Upper lobe of right lung (tissue), 1 donor: ENCODE measurements at regions not wholly inside any gene's neighbourhood (a gene's known extent, or its start where the extent isn't known, plus 50 kb on each side); places are given as distances from the start of the nearest gene placed in this dataset.

Source experiments
- ATAC-seq: fragments of 200-7000 bp; cut with Tn5 transposase; one replicate; pipeline ENCODE4 v1.9.1; 2020; ENCODE audit warnings: mild to moderate bottlenecking, moderate library complexity
- DNase-seq: peaks from one replicate; pipeline ENCODE4 v3.0.0-alpha.2; 2020
- H3K27ac ChIP-seq: fragments of 200-600 bp; one replicate; pipeline ENCODE4 v1.8.0; 2022
- H3K27me3 ChIP-seq: fragments of 200-600 bp; one replicate; pipeline ENCODE4 v1.8.0; 2022; ENCODE audit warnings: mild to moderate bottlenecking
- H3K36me3 ChIP-seq: fragments of 200-600 bp; one replicate; pipeline ENCODE4 v1.8.0; 2022
- H3K4me1 ChIP-seq: fragments of 200-600 bp; one replicate; pipeline ENCODE4 v1.8.0; 2022
- H3K4me3 ChIP-seq: fragments of 200-600 bp; one replicate; pipeline ENCODE4 v1.8.0; 2022; ENCODE audit warnings: mild to moderate bottlenecking
- H3K9me3 ChIP-seq: fragments of 200-600 bp; one replicate; pipeline ENCODE4 v1.8.0; 2022
- CTCF ChIP-seq: fragments of 200-600 bp; IDR thresholded peaks from one replicate; pipeline ENCODE4 v1.8.0; 2022; ENCODE audit warnings: antibody characterized with exemption
- intact Hi-C: fragments of 100-400 bp; cut with DNase I; formaldehyde crosslinking; loops from one replicate; pipeline ENCODE4 v1.11.0; 2022
- donor health status: DM: no; HTN: yes; CAD: no; lungs with severe emphysema.

- H3K36me3 ChIP-seq: no peaks in the 10 kb centered on the region
- DNase-seq (no peak), ATAC-seq (no peak)
- intact Hi-C loops: no loop called here
- H3K27me3 ChIP-seq: no peaks in the 10 kb centered on the region
- H3K4me1 ChIP-seq: peaks cover 6% of the 10 kb centered on the region
- H3K9me3 ChIP-seq: no peaks in the 10 kb centered on the region
- no peak overlapping the region for H3K27ac ChIP-seq
- TF ChIP-seq CTCF: no peak
- H3K4me3 ChIP-seq: no peak overlapping the region
Observed at GRCh38 chr4:186952709-186953108, 229.1 kb upstream of the FAT1 start.

- H3K9me3 ChIP-seq: no peaks in the 10 kb centered on the region
- H3K27me3 ChIP-seq: no peaks in the 10 kb centered on the region
- intact Hi-C loops: no loop called here
- H3K4me3 ChIP-seq: no peak overlapping the region
- ATAC-seq (peak; percentile 57), DNase-seq (no peak)
- H3K27ac ChIP-seq: peak overlapping the region; percentile 15
- H3K4me1 ChIP-seq: peaks cover 6% of the 10 kb centered on the region
- TF ChIP-seq CTCF: no peak
- H3K36me3 ChIP-seq: no peaks in the 10 kb centered on the region
Observed at GRCh38 chr4:186953599-186954260, 230.1 kb upstream of the FAT1 start.

- peak overlapping the region; percentile 15 for H3K27ac ChIP-seq
- TF ChIP-seq CTCF: no peak
- H3K36me3 ChIP-seq: no peaks in the 10 kb centered on the region
- no peaks in the 10 kb centered on the region for H3K9me3 ChIP-seq
- peaks cover 6% of the 10 kb centered on the region for H3K4me1 ChIP-seq
- DNase-seq (no peak), ATAC-seq (peak; percentile 84)
- intact Hi-C loops: no loop called here
- no peak overlapping the region for H3K4me3 ChIP-seq
- H3K27me3 ChIP-seq: no peaks in the 10 kb centered on the region
Observed at GRCh38 chr4:186954509-186954908, 230.9 kb upstream of the FAT1 start.

GRCh38 chr4:186954956-186955355, 231.3 kb upstream of the FAT1 start:
- H3K9me3 ChIP-seq: no peaks in the 10 kb centered on the region
- H3K27me3 ChIP-seq: no peaks in the 10 kb centered on the region
- no peak overlapping the region for H3K4me3 ChIP-seq
- no peak for TF ChIP-seq CTCF
- no peaks in the 10 kb centered on the region for H3K36me3 ChIP-seq
- intact Hi-C loops: no loop called here
- no peak overlapping the region for H3K27ac ChIP-seq
- no peak for DNase-seq
- H3K4me1 ChIP-seq: peaks cover 6% of the 10 kb centered on the region
- peak; percentile 37 for ATAC-seq

- Histone ChIP-seq H3K9me3 (no peaks in the 10 kb centered on the region), H3K4me3 (no peak overlapping the region), H3K27ac (no peak overlapping the region), H3K27me3 (no peaks in the 10 kb centered on the region), H3K4me1 (peaks cover 6% of the 10 kb centered on the region), H3K36me3 (no peaks in the 10 kb centered on the region)
- ATAC-seq (no peak), DNase-seq (no peak)
- no peak for TF ChIP-seq CTCF
- intact Hi-C loops: no loop called here
Observed at GRCh38 chr4:186957952-186958555, 234.4 kb upstream of the FAT1 start.
